OCI-LY1 (cell line): ENCODE measurements at regions not wholly inside any gene's neighbourhood (a gene's known extent, or its start where the extent isn't known, plus 50 kb on each side); places are given as distances from the start of the nearest gene placed in this dataset.

Experiments used
- H2AFZ ChIP-seq: fragments of 200-600 bp; sonication (generic), shearing (Covaris generic); 2 replicates; pipeline ENCODE4 v1.6.0; 2014; ENCODE audit warnings: antibody characterized with exemption, mild to moderate bottlenecking, low read length
- H3F3A ChIP-seq: fragments of 200-600 bp; sonication (generic), shearing (Covaris generic); 2 replicates; pipeline ENCODE4 v1.6.0; 2014; ENCODE audit warnings: mild to moderate bottlenecking, antibody characterized with exemption, low read length, moderate library complexity; ENCODE audit not compliant: insufficient read depth
- H3K27ac ChIP-seq: fragments of 200-600 bp; sonication (generic); 2 replicates; pipeline ENCODE4 v1.5.1; 2014; ENCODE audit warnings: low read length, mixed run types, mild to moderate bottlenecking, low read depth; ENCODE audit not compliant: poor library complexity, severe bottlenecking
- H3K27me3 ChIP-seq: fragments of 200-600 bp; sonication (generic); 2 replicates; pipeline ENCODE4 v1.6.0; 2014; ENCODE audit warnings: antibody characterized with exemption, mild to moderate bottlenecking, low read length, moderate library complexity; ENCODE audit not compliant: insufficient read depth
- H3K36me3 ChIP-seq: fragments of 200-600 bp; sonication (generic); 2 replicates; pipeline ENCODE4 v1.6.1; 2014; ENCODE audit warnings: mild to moderate bottlenecking, antibody characterized with exemption, low read length, moderate library complexity, mixed read lengths; ENCODE audit not compliant: insufficient read depth
- H3K4me1 ChIP-seq: fragments of 200-600 bp; sonication (generic); 2 replicates; pipeline ENCODE4 v1.5.1; 2014; ENCODE audit warnings: mild to moderate bottlenecking, low read length, moderate library complexity; ENCODE audit not compliant: insufficient read depth, severe bottlenecking
- H3K4me2 ChIP-seq: fragments of 200-600 bp; sonication (generic), shearing (Covaris generic); 2 replicates; pipeline ENCODE4 v1.6.1; 2014; ENCODE audit warnings: low read length
- H3K4me3 ChIP-seq: fragments of 200-600 bp; sonication (generic); 2 replicates; pipeline ENCODE4 v1.5.1; 2014; ENCODE audit warnings: low read length, low read depth, mild to moderate bottlenecking, mixed read lengths; ENCODE audit not compliant: poor library complexity, severe bottlenecking
- H3K79me2 ChIP-seq: fragments of 200-600 bp; shearing (Covaris generic); 2 replicates; pipeline ENCODE4 v1.6.1; 2016; ENCODE audit warnings: mixed run types, low read length, mixed read lengths; ENCODE audit not compliant: insufficient read depth
- H3K9ac ChIP-seq: fragments of 200-600 bp; sonication (generic), shearing (Covaris generic); 2 replicates; pipeline ENCODE4 v1.6.1; 2014; ENCODE audit warnings: mild to moderate bottlenecking, low read length, mixed read lengths
- H3K9me2 ChIP-seq: fragments of 200-600 bp; sonication (generic), shearing (Covaris generic); 2 replicates; pipeline ENCODE4 v1.6.1; 2014; ENCODE audit warnings: low read depth, mild to moderate bottlenecking, low read length, mixed read lengths
- H3K9me3 ChIP-seq: fragments of 200-600 bp; shearing (Covaris generic); 2 replicates; pipeline ENCODE4 v1.6.1; 2014; ENCODE audit warnings: low read length, mixed read lengths
- H4K20me1 ChIP-seq: fragments of 200-600 bp; sonication (generic), shearing (Covaris generic); 2 replicates; pipeline ENCODE4 v1.6.0; 2016; ENCODE audit warnings: mild to moderate bottlenecking, low read length; ENCODE audit not compliant: insufficient read depth
- EZH2 ChIP-seq: fragments of 200-600 bp; sonication (generic), shearing (Covaris generic); IDR thresholded peaks from 2 replicates; pipeline ENCODE4 v1.8.0; 2017; ENCODE audit warnings: borderline replicate concordance, mixed run types, mild to moderate bottlenecking, antibody characterized with exemption, low read length, moderate library complexity, mixed read lengths
- TF ChIP-seq, protein P1 (sequence below): fragments of 200-600 bp; sonication (generic), shearing (Covaris generic); IDR thresholded peaks from 2 replicates; pipeline ENCODE4 v1.5.1; 2017; ENCODE audit warnings: mild to moderate bottlenecking, antibody characterized with exemption, low read length, moderate library complexity, mixed read lengths

GRCh38 chr2:75932996-75933395, 222.3 kb upstream of the GCFC2 start:
- H3K79me2 ChIP-seq = no peaks in the 10 kb centered on the region
- no peaks in the 10 kb centered on the region for H3K27me3 ChIP-seq
- H3K9me3 ChIP-seq = no peaks in the 10 kb centered on the region
- no peak overlapping the region for H3K9ac ChIP-seq
- no peaks in the 10 kb centered on the region for H3K36me3 ChIP-seq
- no peak overlapping the region for H3K4me2 ChIP-seq
- H2AFZ ChIP-seq = no peak overlapping the region
- H3K4me3 ChIP-seq = no peak overlapping the region
- no peaks in the 10 kb centered on the region for H3K4me1 ChIP-seq
- TF ChIP-seq EZH2 = no peak
- TF ChIP-seq, protein P1, sequence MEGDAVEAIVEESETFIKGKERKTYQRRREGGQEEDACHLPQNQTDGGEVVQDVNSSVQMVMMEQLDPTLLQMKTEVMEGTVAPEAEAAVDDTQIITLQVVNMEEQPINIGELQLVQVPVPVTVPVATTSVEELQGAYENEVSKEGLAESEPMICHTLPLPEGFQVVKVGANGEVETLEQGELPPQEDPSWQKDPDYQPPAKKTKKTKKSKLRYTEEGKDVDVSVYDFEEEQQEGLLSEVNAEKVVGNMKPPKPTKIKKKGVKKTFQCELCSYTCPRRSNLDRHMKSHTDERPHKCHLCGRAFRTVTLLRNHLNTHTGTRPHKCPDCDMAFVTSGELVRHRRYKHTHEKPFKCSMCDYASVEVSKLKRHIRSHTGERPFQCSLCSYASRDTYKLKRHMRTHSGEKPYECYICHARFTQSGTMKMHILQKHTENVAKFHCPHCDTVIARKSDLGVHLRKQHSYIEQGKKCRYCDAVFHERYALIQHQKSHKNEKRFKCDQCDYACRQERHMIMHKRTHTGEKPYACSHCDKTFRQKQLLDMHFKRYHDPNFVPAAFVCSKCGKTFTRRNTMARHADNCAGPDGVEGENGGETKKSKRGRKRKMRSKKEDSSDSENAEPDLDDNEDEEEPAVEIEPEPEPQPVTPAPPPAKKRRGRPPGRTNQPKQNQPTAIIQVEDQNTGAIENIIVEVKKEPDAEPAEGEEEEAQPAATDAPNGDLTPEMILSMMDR = no peak
- no peaks in the 10 kb centered on the region for H4K20me1 ChIP-seq
- H3K27ac ChIP-seq = no peak overlapping the region
- H3F3A ChIP-seq = no peaks in the 10 kb centered on the region
- H3K9me2 ChIP-seq = no peaks in the 10 kb centered on the region

- Histone ChIP-seq H3K27me3 (no peaks in the 10 kb centered on the region), H3K36me3 (no peaks in the 10 kb centered on the region), H3K9me3 (no peaks in the 10 kb centered on the region), H3K9ac (no peak overlapping the region), H3F3A (no peaks in the 10 kb centered on the region), H4K20me1 (no peaks in the 10 kb centered on the region), H3K4me2 (no peak overlapping the region), H3K79me2 (no peaks in the 10 kb centered on the region), H3K9me2 (no peaks in the 10 kb centered on the region), H3K4me1 (no peaks in the 10 kb centered on the region), H3K4me3 (no peak overlapping the region), H2AFZ (no peak overlapping the region), H3K27ac (no peak overlapping the region)
- TF ChIP-seq, protein P1 = no peak
- TF ChIP-seq EZH2 = no peak
These were observed 217.4 kb upstream of the GCFC2 start for GRCh38 chr2:75928093-75928492.

- H3K27ac ChIP-seq = no peak overlapping the region
- TF ChIP-seq, protein P1 = no peak
- no peak for TF ChIP-seq EZH2
- no peak overlapping the region for H2AFZ ChIP-seq
- no peaks in the 10 kb centered on the region for H3K36me3 ChIP-seq
- no peaks in the 10 kb centered on the region for H4K20me1 ChIP-seq
- no peaks in the 10 kb centered on the region for H3K9me3 ChIP-seq
- H3K9ac ChIP-seq = no peak overlapping the region
- no peak overlapping the region for H3K4me3 ChIP-seq
- no peaks in the 10 kb centered on the region for H3K79me2 ChIP-seq
- H3K9me2 ChIP-seq = no peaks in the 10 kb centered on the region
- H3F3A ChIP-seq = no peaks in the 10 kb centered on the region
- no peaks in the 10 kb centered on the region for H3K4me1 ChIP-seq
- H3K4me2 ChIP-seq = no peak overlapping the region
- no peaks in the 10 kb centered on the region for H3K27me3 ChIP-seq
These were observed 214.8 kb upstream of the GCFC2 start for GRCh38 chr2:75925331-75926024.
